Thyroid gland (tissue), 4 donors: ENCODE measurements at regions not wholly inside any gene's neighbourhood (a gene's known extent, or its start where the extent isn't known, plus 50 kb on each side); places are given as distances from the start of the nearest gene placed in this dataset.
A peak's percentile ranks its signal among the peaks of the same experiment; 100 is the strongest.
"Not testable (repeated sequence)": the region's sequence is repeated elsewhere in the genome, so short reads cannot be mapped to it uniquely, and the experiment has no call there.

Experiments
- DNase-seq, 2 donors: peaks; one replicate each; pipeline ENCODE4 v3.0.0-alpha.2; 2019
- H3K27ac ChIP-seq, 3 donors: fragments of 200-600 bp; sonication (generic); 1 replicate in 2 of 3; 2 replicates in 1 of 3; pipeline ENCODE4 v1.5.1; 2016 to 2019; ENCODE audit warnings: mild to moderate bottlenecking in 1 of 3, moderate library complexity in 1 of 3
- H3K27me3 ChIP-seq: fragments of 200-600 bp; sonication (generic); one replicate; pipeline ENCODE4 v1.5.1; 2019
- H3K36me3 ChIP-seq, 2 donors: fragments of 200-600 bp; sonication (generic); one replicate each; pipeline ENCODE4 v1.5.1; 2016 to 2019
- H3K4me1 ChIP-seq, 2 donors: fragments of 200-600 bp; sonication (generic); one replicate each; pipeline ENCODE4 v1.5.1; 2017 to 2019
- H3K4me3 ChIP-seq, 3 donors: fragments of 200-600 bp; sonication (generic); replicated peaks in 1 of 3; 1 replicate in 2 of 3; 2 replicates in 1 of 3; pipeline ENCODE4 v1.5.1; 2016; ENCODE audit warnings: mild to moderate bottlenecking in 1 of 3
- H3K9me3 ChIP-seq: fragments of 200-600 bp; sonication (generic); one replicate; pipeline ENCODE4 v1.5.1; 2017
- WGBS, 2 donors: methylation state at CpG; one replicate each; pipeline ENCODE4 v1.1.5; 2017; 5-methylcytosine and 5-hydroxymethylcytosine counted together
- intact Hi-C: fragments of 100-400 bp; cut with DNase I; formaldehyde crosslinking; loops from one replicate; pipeline ENCODE4 v1.15.1; 2023

GRCh38 chr2:87425191-87425590 is 322.7 kb upstream of the PLGLB2 start:
- H3K27me3 ChIP-seq, H3K27ac ChIP-seq, H3K4me1 ChIP-seq, H3K4me3 ChIP-seq, intact Hi-C loops, H3K36me3 ChIP-seq, H3K9me3 ChIP-seq, DNase-seq: not testable (repeated sequence)
- 62 to 93% methylated on average over 3 of the region's 3 CpGs for WGBS, 2 donors

GRCh38 chr2:87425717-87426116 is 322.2 kb upstream of the PLGLB2 start:
- intact Hi-C loops, DNase-seq, H3K27me3 ChIP-seq, H3K4me1 ChIP-seq, H3K4me3 ChIP-seq, H3K9me3 ChIP-seq, H3K36me3 ChIP-seq, H3K27ac ChIP-seq: not testable (repeated sequence)
- 80 to 100% methylated on average over 1 of the region's 3 CpGs for WGBS, 2 donors

- DNase-seq, H3K9me3 ChIP-seq, H3K36me3 ChIP-seq, H3K4me1 ChIP-seq, H3K27me3 ChIP-seq, intact Hi-C loops, H3K27ac ChIP-seq, H3K4me3 ChIP-seq: not testable (repeated sequence)
- WGBS, 2 donors: no CpG with 5 or more reads among the region's 2 CpGs
These were observed 319.3 kb upstream of the PLGLB2 start for GRCh38 chr2:87428452-87429130.

GRCh38 chr2:87429206-87429930 is 318.5 kb upstream of the PLGLB2 start:
- DNase-seq, H3K9me3 ChIP-seq, H3K36me3 ChIP-seq, H3K27me3 ChIP-seq, H3K4me1 ChIP-seq, H3K4me3 ChIP-seq, H3K27ac ChIP-seq, intact Hi-C loops: not testable (repeated sequence)
- WGBS, 2 donors: no CpG with 5 or more reads among the region's 9 CpGs

GRCh38 chr2:87429931-87430275 is 318.0 kb upstream of the PLGLB2 start:
- H3K27ac ChIP-seq, intact Hi-C loops, H3K4me1 ChIP-seq, H3K27me3 ChIP-seq, H3K36me3 ChIP-seq, H3K4me3 ChIP-seq, H3K9me3 ChIP-seq, DNase-seq: not testable (repeated sequence)
- WGBS, 2 donors: no CpG with 5 or more reads among the region's 4 CpGs

GRCh38 chr2:87431051-87431450 is 316.8 kb upstream of the PLGLB2 start:
- H3K36me3 ChIP-seq, H3K4me3 ChIP-seq, H3K9me3 ChIP-seq, H3K27ac ChIP-seq, H3K4me1 ChIP-seq, H3K27me3 ChIP-seq, intact Hi-C loops, DNase-seq: not testable (repeated sequence)
- WGBS, 2 donors: no CpG with 5 or more reads among the region's 2 CpGs

- intact Hi-C loops, H3K4me1 ChIP-seq, H3K27me3 ChIP-seq, H3K9me3 ChIP-seq, H3K27ac ChIP-seq, H3K4me3 ChIP-seq, DNase-seq, H3K36me3 ChIP-seq: not testable (repeated sequence)
- 80% methylated on average over 1 of the region's 2 CpGs for WGBS, 2 donors
These were observed 315.0 kb upstream of the PLGLB2 start for GRCh38 chr2:87432711-87433453.

GRCh38 chr2:87436007-87436406 is 311.9 kb upstream of the PLGLB2 start:
- H3K36me3 ChIP-seq, H3K27ac ChIP-seq, DNase-seq, H3K9me3 ChIP-seq, H3K4me1 ChIP-seq, H3K27me3 ChIP-seq, H3K4me3 ChIP-seq, intact Hi-C loops: not testable (repeated sequence)
- WGBS, 2 donors: 93 to 100% methylated on average over 2 to 4 of the region's 4 CpGs

GRCh38 chr2:87437701-87438260 is 310.1 kb upstream of the PLGLB2 start:
- H3K4me3 ChIP-seq, H3K27me3 ChIP-seq, H3K9me3 ChIP-seq, H3K27ac ChIP-seq, H3K36me3 ChIP-seq, intact Hi-C loops, H3K4me1 ChIP-seq: not testable (repeated sequence)
- peak in 1 of 2 donors; percentile 39 for DNase-seq
- WGBS, 2 donors: 20% methylated on average over 2 of the region's 4 CpGs; no CpG with 5 or more reads in 1 of the 2 donors

GRCh38 chr2:87438780-87439454 is 309.0 kb upstream of the PLGLB2 start:
- DNase-seq, H3K9me3 ChIP-seq, H3K27me3 ChIP-seq, H3K27ac ChIP-seq, H3K36me3 ChIP-seq, H3K4me1 ChIP-seq, H3K4me3 ChIP-seq, intact Hi-C loops: not testable (repeated sequence)
- 80 to 83% methylated on average over 5 to 6 of the region's 6 CpGs for WGBS, 2 donors

- WGBS, 2 donors: 89 to 98% methylated on average over 6 of the region's 7 CpGs
- not testable (repeated sequence) for DNase-seq
These were observed 308.2 kb upstream of the PLGLB2 start for GRCh38 chr2:87439617-87440204.

GRCh38 chr2:87440650-87441049 is 307.2 kb upstream of the PLGLB2 start:
- H3K36me3 ChIP-seq, intact Hi-C loops, H3K4me3 ChIP-seq, H3K27me3 ChIP-seq, H3K9me3 ChIP-seq, H3K27ac ChIP-seq, DNase-seq, H3K4me1 ChIP-seq: not testable (repeated sequence)
- WGBS, 2 donors: 92 to 93% methylated on average over 2 of the region's 2 CpGs

More at GRCh38 chr2:87439617-87440204, 308.2 kb upstream of the PLGLB2 start:
- H3K36me3 ChIP-seq, H3K4me1 ChIP-seq, intact Hi-C loops, H3K27ac ChIP-seq, H3K9me3 ChIP-seq, H3K4me3 ChIP-seq, H3K27me3 ChIP-seq: not testable (repeated sequence)
